ENCODE measurements at regions not wholly inside any gene's neighbourhood (a gene's known extent, or its start where the extent isn't known, plus 50 kb on each side); places are given as distances from the start of the nearest gene placed in this dataset.

- no peak for TF ChIP-seq SMC3 (IDR thresholded peaks at IDR 0.05; ENCODE audit: low read depth, low read length)
- no peak for TF ChIP-seq POLR2A (IDR thresholded peaks at IDR 0.05; ENCODE audit: low read depth, low read length)
- no peak for TF ChIP-seq CTCF (conservative IDR thresholded peaks at IDR 0.05; ENCODE audit: low read depth, low read length)
- no peak for TF ChIP-seq MXI1 (IDR thresholded peaks at IDR 0.05; ENCODE audit: borderline replicate concordance, low read depth, low read length)
- TF ChIP-seq MAFK (IDR thresholded peaks at IDR 0.05; ENCODE audit: low read depth, low read length), result no peak
- TF ChIP-seq CHD1 (IDR thresholded peaks at IDR 0.05; ENCODE audit: low read depth, low read length), result no peak
- TF ChIP-seq RFX5 (IDR thresholded peaks at IDR 0.05; ENCODE audit: low read depth, low read length), result no peak
- no peak for TF ChIP-seq RAD21 (IDR thresholded peaks at IDR 0.05; ENCODE audit: low read length)
- no peak for TF ChIP-seq BHLHE40 (IDR thresholded peaks at IDR 0.05; ENCODE audit: low read depth, low read length)
- no peak for TF ChIP-seq CEBPB (IDR thresholded peaks at IDR 0.05; ENCODE audit: low read depth, low read length)
- no peak for TF ChIP-seq USF2 (IDR thresholded peaks at IDR 0.05; ENCODE audit: low read depth, low read length)
- TF ChIP-seq RCOR1 (IDR thresholded peaks at IDR 0.05; ENCODE audit: insufficient replicate concordance, low read length), result no peak
- TF ChIP-seq MAZ (IDR thresholded peaks at IDR 0.05; ENCODE audit: borderline replicate concordance, low read depth, low read length), result no peak
- TF ChIP-seq FOS (IDR thresholded peaks at IDR 0.05; ENCODE audit: low read depth, low read length), result no peak
Observed at GRCh38 chr13:22903301-22903700, 277.5 kb upstream of the SGCG start.
